Neural cell (in vitro differentiated cells): ENCODE measurements at regions not wholly inside any gene's neighbourhood (a gene's known extent, or its start where the extent isn't known, plus 50 kb on each side); places are given as distances from the start of the nearest gene placed in this dataset.

ENCODE experiments used
- H2AFZ ChIP-seq: fragments of 200-600, 300-800 bp; sonication (generic), shearing (Covaris generic); 2 replicates; pipeline ENCODE4 v1.6.0; 2014; ENCODE audit warnings: low read depth, mild to moderate bottlenecking, antibody characterized with exemption, low read length, moderate library complexity
- H3F3A ChIP-seq: fragments of 200-600 bp; shearing (Covaris generic); 2 replicates; pipeline ENCODE4 v1.6.1; 2016; ENCODE audit warnings: mild to moderate bottlenecking, moderate library complexity, mixed read lengths, antibody characterized with exemption, low read length; ENCODE audit not compliant: insufficient read depth, poor library complexity, severe bottlenecking
- H3K27ac ChIP-seq: fragments of 200-600, 300-800 bp; sonication (generic), shearing (Covaris generic); 2 replicates; pipeline ENCODE4 v1.5.1; 2014; ENCODE audit warnings: mild to moderate bottlenecking, low read length, moderate library complexity
- H3K27me3 ChIP-seq: fragments of 300-800, 200-600 bp; sonication (generic), shearing (Covaris generic); 2 replicates; pipeline ENCODE4 v1.6.0; 2014; ENCODE audit warnings: mild to moderate bottlenecking, low read depth, low read length, moderate library complexity; ENCODE audit not compliant: insufficient read depth
- H3K36me3 ChIP-seq: fragments of 300-800, 200-600 bp; sonication (generic), shearing (Covaris generic); 2 replicates; pipeline ENCODE4 v1.5.1; 2014; ENCODE audit warnings: mild to moderate bottlenecking, antibody characterized with exemption, low read length, moderate library complexity; ENCODE audit not compliant: insufficient read depth
- H3K4me2 ChIP-seq: fragments of 300-800, 200-600 bp; sonication (generic), shearing (Covaris generic); 2 replicates; pipeline ENCODE4 v1.6.0; 2014; ENCODE audit warnings: mild to moderate bottlenecking, low read length
- H3K4me3 ChIP-seq: fragments of 300-800, 200-600 bp; sonication (generic), shearing (Covaris generic); 2 replicates; pipeline ENCODE4 v1.5.1; 2014; ENCODE audit warnings: mild to moderate bottlenecking, low read length, moderate library complexity
- H3K79me2 ChIP-seq: fragments of 200-600 bp; shearing (Covaris generic); replicated peaks from 2 replicates; pipeline ENCODE4 v1.6.0; 2014; ENCODE audit warnings: mild to moderate bottlenecking, low read length, moderate library complexity; ENCODE audit not compliant: insufficient read depth
- H3K9ac ChIP-seq: fragments of 300-800, 200-600 bp; sonication (generic), shearing (Covaris generic); 2 replicates; pipeline ENCODE4 v1.6.1; 2016; ENCODE audit warnings: mild to moderate bottlenecking, low read length, mixed read lengths
- H3K9me2 ChIP-seq: fragments of 200-600 bp; shearing (Covaris generic); 2 replicates; pipeline ENCODE4 v1.6.1; 2016; ENCODE audit warnings: mild to moderate bottlenecking, low read length, mixed read lengths; ENCODE audit not compliant: insufficient read depth
- H3K9me3 ChIP-seq: fragments of 200-600, 300-800 bp; sonication (generic), shearing (Covaris generic); 2 replicates; pipeline ENCODE4 v1.6.1; 2016; ENCODE audit warnings: mild to moderate bottlenecking, mixed run types, low read length, moderate library complexity, mixed read lengths
- H4K20me1 ChIP-seq: fragments of 200-600 bp; shearing (Covaris generic); 2 replicates; pipeline ENCODE4 v1.6.1; 2016; ENCODE audit warnings: mild to moderate bottlenecking, mixed run types; ENCODE audit not compliant: insufficient read depth
- CTCF ChIP-seq: fragments of 450-650 bp; IDR thresholded peaks from 2 replicates; pipeline ENCODE4 v1.5.1; 2014; ENCODE audit warnings: antibody characterized with exemption, mild to moderate bottlenecking, moderate library complexity; ENCODE audit not compliant: poor library complexity, severe bottlenecking
- EP300 ChIP-seq: fragments of 450-650 bp; conservative IDR thresholded peaks from 2 replicates; pipeline ENCODE4 v1.6.1; 2014; ENCODE audit warnings: antibody characterized with exemption, mild to moderate bottlenecking, moderate library complexity; ENCODE audit not compliant: poor library complexity, severe bottlenecking
- EZH2 ChIP-seq: fragments of 200-600, 300-800 bp; shearing (Covaris generic), sonication (generic); IDR thresholded peaks from 2 replicates; pipeline ENCODE4 v1.6.1; 2014; ENCODE audit warnings: antibody characterized with exemption, low read length, borderline replicate concordance, mild to moderate bottlenecking; ENCODE audit not compliant: insufficient read depth, poor library complexity, severe bottlenecking
- MXI1 ChIP-seq: fragments of 450-650 bp; conservative IDR thresholded peaks from 2 replicates; pipeline ENCODE4 v1.6.1; 2014; ENCODE audit warnings: antibody characterized with exemption, mild to moderate bottlenecking; ENCODE audit not compliant: poor library complexity, severe bottlenecking
- POLR2AphosphoS5 ChIP-seq: IDR thresholded peaks from 2 replicates; pipeline ENCODE4 v1.6.1; 2012
- RAD21 ChIP-seq: fragments of 450-650 bp; conservative IDR thresholded peaks from 2 replicates; pipeline ENCODE4 v1.6.1; 2014; ENCODE audit warnings: antibody characterized with exemption, mild to moderate bottlenecking, moderate library complexity
- SMC3 ChIP-seq: fragments of 450-650 bp; conservative IDR thresholded peaks from 2 replicates; pipeline ENCODE4 v1.6.1; 2014; ENCODE audit warnings: antibody characterized with exemption, mild to moderate bottlenecking, moderate library complexity; ENCODE audit not compliant: poor library complexity
- TAF1 ChIP-seq: IDR thresholded peaks from 2 replicates; pipeline ENCODE4 v1.6.1; 2012; ENCODE audit warnings: low read depth
- TF ChIP-seq, protein P1 (sequence below): IDR thresholded peaks from 2 replicates; pipeline ENCODE4 v1.6.1; 2012; ENCODE audit warnings: borderline replicate concordance

DNA sequence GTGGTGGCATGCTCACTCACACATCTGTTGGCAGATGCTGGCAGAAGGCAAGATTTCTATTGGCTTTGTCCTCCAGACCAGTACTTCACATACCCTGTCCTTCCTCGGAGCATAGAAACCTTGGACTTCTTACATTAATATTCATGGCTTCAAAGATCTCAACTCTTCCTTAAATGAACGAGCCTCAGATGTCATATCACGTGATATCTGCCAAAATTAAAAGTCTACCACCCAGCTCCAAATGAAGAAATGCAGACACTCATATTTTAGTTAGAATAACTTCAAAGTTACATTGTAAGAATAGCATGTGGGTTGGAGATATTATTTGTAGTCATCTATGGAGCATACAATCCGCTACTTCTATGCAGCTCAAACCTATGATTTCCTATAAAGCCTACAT lies 1994.9 kb downstream of the NCAM2 start:
- Histone ChIP-seq H3F3A (no peaks in the 10 kb centered on the region), H3K4me3 (no peak overlapping the region), H3K27ac (no peak overlapping the region), H3K36me3 (no peaks in the 10 kb centered on the region), H2AFZ (no peak overlapping the region), H3K4me2 (no peak overlapping the region), H3K9me2 (no peaks in the 10 kb centered on the region), H3K79me2 (no peaks in the 10 kb centered on the region), H3K9ac (no peak overlapping the region), H3K9me3 (no peaks in the 10 kb centered on the region), H3K27me3 (no peaks in the 10 kb centered on the region), H4K20me1 (no peaks in the 10 kb centered on the region)
- TF ChIP-seq, protein P1, sequence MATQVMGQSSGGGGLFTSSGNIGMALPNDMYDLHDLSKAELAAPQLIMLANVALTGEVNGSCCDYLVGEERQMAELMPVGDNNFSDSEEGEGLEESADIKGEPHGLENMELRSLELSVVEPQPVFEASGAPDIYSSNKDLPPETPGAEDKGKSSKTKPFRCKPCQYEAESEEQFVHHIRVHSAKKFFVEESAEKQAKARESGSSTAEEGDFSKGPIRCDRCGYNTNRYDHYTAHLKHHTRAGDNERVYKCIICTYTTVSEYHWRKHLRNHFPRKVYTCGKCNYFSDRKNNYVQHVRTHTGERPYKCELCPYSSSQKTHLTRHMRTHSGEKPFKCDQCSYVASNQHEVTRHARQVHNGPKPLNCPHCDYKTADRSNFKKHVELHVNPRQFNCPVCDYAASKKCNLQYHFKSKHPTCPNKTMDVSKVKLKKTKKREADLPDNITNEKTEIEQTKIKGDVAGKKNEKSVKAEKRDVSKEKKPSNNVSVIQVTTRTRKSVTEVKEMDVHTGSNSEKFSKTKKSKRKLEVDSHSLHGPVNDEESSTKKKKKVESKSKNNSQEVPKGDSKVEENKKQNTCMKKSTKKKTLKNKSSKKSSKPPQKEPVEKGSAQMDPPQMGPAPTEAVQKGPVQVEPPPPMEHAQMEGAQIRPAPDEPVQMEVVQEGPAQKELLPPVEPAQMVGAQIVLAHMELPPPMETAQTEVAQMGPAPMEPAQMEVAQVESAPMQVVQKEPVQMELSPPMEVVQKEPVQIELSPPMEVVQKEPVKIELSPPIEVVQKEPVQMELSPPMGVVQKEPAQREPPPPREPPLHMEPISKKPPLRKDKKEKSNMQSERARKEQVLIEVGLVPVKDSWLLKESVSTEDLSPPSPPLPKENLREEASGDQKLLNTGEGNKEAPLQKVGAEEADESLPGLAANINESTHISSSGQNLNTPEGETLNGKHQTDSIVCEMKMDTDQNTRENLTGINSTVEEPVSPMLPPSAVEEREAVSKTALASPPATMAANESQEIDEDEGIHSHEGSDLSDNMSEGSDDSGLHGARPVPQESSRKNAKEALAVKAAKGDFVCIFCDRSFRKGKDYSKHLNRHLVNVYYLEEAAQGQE, result no peak
- TF ChIP-seq EP300 (no peak), CTCF (no peak), SMC3 (no peak), RAD21 (no peak), POLR2AphosphoS5 (no peak), MXI1 (no peak), TAF1 (no peak), EZH2 (no peak)

DNA sequence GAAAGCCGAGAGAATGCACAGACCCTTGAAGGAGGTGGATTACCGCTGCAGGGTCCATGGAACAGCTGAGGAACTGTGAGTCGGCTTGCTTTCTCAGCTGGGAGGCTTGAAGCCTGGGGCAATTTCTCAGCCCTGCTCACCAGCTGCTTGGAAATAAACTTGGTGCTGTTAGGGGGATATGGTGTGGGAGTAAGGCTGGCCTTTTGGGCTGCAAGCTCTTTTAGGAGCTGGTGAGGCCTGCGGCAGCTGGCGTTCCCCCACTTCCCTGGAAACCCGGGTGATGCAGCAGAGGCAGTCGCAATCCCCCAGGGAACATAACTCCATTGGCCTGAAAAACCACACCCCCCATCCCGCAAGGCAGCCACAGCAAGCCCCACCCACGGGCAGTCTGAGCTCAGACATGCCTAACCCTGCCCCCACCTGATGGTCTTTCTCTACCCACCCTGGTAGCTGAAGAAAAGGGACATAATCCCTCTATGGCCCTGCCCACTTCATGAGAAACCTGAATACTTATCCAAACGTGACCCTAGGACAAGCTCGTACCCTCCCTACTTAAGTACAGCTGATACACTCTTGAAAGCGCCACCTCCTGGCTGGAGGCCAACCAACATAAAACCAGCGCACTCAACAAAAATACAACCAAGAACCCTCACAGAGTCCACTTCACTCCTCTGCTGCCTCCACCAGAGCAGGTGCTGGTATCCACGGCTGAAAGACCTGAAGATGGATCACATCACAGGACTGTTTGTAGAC lies 1995.8 kb downstream of the NCAM2 start:
- Histone ChIP-seq H3K27me3 (no peaks in the 10 kb centered on the region), H3K9ac (no peak overlapping the region), H4K20me1 (no peaks in the 10 kb centered on the region), H3F3A (no peaks in the 10 kb centered on the region), H3K36me3 (no peaks in the 10 kb centered on the region), H3K79me2 (no peaks in the 10 kb centered on the region), H3K9me2 (no peaks in the 10 kb centered on the region), H3K4me2 (no peak overlapping the region), H2AFZ (no peak overlapping the region), H3K4me3 (no peak overlapping the region), H3K27ac (no peak overlapping the region), H3K9me3 (no peaks in the 10 kb centered on the region)
- TF ChIP-seq MXI1, result no peak
- TF ChIP-seq RAD21, result no peak
- TF ChIP-seq, protein P1, result no peak
- no peak for TF ChIP-seq SMC3
- no peak for TF ChIP-seq POLR2AphosphoS5
- no peak for TF ChIP-seq TAF1
- TF ChIP-seq EZH2, result no peak
- no peak for TF ChIP-seq EP300
- TF ChIP-seq CTCF, result no peak
